GM19324 (cell line): ENCODE measurements at regions not wholly inside any gene's neighbourhood (a gene's known extent, or its start where the extent isn't known, plus 50 kb on each side); places are given as distances from the start of the nearest gene placed in this dataset.

ENCODE experiments used
- ATAC-seq: cut with Tn5 transposase; IDR thresholded peaks from one replicate; pipeline ENCODE4 v1.9.1; 2021; ENCODE audit warnings: mild to moderate bottlenecking, moderate library complexity; ENCODE audit not compliant: unreplicated experiment, low FRiP score

DNA sequence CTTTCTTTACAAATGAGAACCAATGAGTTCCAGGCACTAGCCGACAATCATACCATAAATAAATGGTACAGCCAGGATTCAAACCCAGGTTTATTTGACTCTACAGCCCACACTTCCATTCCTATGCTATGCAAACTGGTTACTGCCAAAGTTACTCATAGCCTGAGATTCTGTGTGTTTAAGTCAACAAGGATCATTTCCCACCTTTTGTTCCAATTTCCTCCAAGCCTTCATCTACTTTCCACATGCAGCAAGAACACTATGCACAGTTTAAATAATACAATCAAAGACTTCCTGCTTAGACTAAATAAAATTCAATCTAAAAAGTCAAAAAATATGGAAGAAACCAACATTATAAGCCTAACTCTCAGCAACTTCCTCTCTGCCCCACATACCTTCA is 59.2 kb upstream of the KLF12 start:
- no peak for ATAC-seq

DNA sequence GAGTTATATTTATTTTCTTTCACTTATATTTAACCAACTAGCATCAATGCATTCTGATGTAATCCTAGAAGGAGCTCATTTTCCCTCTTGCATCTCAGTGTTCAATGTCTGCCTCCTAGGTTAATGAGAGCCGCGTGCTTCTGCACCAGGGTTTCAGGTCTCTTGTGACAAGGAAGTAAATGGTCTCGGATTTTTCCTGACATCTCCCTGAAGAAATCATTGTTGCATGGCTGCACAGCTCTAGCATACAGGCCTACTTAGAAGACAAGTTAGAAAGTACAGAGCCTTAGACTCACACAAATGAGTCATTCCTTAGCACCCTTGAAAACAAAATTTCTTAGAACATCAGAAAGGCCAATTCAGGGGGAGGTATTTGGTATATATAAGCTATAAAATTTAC is 57.2 kb upstream of the KLF12 start:
- ATAC-seq: no peak

DNA sequence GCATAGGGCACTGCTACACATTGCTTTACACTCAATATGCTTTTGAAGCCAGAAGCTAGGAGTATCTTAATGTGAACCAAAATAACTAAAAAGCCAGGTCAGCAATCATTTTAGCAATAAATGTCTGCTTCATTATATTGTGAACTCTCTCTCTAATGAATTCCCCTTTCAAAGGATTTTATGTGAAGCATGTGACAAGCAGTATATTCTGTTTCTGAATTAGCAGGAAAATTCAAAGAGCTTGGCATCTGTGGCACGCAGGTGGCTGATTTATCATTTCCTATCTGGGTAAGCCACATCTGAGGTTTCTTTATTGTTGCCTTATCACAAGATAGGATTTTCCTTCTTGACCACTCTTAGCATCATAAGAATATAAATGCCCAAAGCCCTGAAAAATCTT is 56.8 kb upstream of the KLF12 start:
- ATAC-seq: no peak

DNA sequence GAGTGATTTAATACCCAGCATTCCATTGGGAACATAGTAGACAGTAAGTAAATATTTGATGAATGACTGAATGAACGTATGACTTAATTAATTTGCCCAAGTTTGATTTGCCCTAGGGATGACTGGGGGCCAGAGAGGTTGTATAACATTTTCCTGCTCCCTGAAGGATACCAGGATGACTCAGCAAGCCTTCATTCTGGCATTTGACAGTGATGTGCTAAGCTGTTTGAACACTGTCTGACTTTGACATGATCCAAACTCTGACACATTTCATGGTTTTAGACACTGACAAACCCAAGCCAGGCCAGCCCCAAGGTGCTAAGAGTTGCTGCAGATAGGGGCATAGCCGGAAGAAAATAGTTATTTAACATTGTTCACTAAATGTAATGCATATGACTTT is 53.4 kb upstream of the KLF12 start:
- ATAC-seq: no peak

DNA sequence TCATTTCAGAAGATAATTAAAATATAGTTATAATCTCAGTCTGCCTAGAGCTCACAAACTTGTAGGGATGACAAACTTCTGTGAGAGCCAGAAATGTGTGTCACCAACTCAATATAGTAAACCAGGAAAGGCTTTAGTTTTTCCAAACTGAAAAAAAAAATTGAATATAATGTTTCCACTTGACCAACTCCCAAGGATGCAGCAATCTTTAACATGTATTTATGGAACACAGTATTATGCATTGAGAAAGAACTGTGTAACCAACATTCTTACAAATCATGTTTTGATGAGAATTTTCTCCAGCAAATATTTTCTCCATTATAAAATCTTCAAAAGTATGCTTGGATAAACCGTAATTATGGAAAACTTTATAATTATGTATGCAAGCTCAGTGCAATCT is 50.1 kb upstream of the KLF12 start:
- ATAC-seq: no peak
